Choroid plexus epithelial cell (primary cell): ENCODE measurements at regions not wholly inside any gene's neighbourhood (a gene's known extent, or its start where the extent isn't known, plus 50 kb on each side); places are given as distances from the start of the nearest gene placed in this dataset.

Source experiments
- DNase-seq: peaks from one replicate; pipeline ENCODE4 v3.0.0-alpha.2; 2010; ENCODE audit warnings: low read depth
- H3K4me3 ChIP-seq: 2 replicates; pipeline ENCODE4 v1.5.1; 2011; ENCODE audit warnings: low read depth, mild to moderate bottlenecking, control low read depth, low read length, moderate library complexity
- TF ChIP-seq, protein P1 (sequence below): conservative IDR thresholded peaks from 2 replicates; pipeline ENCODE4 v1.5.1; 2011; ENCODE audit warnings: low read depth, mild to moderate bottlenecking, control low read depth, inconsistent platforms, low read length, moderate library complexity

DNA sequence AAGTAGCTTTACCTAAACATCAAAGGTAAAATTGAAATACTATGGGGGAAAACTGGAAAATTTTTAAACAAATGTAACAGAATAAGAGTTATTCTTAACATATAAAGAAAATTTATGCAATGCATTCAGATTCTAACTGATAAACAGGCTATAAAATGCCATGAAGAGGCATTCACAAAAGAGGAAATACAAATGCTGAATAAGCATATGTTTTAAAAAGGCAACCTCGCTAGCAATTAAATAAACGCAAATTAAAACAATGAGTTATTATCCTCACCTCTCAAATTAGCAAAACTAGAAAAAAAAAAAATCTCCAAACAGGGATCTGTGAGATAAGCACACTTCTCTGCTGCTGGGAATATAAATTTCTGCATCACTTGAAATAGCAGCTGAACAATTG, 63.2 kb upstream of the BRINP1 start:
- TF ChIP-seq, protein P1, sequence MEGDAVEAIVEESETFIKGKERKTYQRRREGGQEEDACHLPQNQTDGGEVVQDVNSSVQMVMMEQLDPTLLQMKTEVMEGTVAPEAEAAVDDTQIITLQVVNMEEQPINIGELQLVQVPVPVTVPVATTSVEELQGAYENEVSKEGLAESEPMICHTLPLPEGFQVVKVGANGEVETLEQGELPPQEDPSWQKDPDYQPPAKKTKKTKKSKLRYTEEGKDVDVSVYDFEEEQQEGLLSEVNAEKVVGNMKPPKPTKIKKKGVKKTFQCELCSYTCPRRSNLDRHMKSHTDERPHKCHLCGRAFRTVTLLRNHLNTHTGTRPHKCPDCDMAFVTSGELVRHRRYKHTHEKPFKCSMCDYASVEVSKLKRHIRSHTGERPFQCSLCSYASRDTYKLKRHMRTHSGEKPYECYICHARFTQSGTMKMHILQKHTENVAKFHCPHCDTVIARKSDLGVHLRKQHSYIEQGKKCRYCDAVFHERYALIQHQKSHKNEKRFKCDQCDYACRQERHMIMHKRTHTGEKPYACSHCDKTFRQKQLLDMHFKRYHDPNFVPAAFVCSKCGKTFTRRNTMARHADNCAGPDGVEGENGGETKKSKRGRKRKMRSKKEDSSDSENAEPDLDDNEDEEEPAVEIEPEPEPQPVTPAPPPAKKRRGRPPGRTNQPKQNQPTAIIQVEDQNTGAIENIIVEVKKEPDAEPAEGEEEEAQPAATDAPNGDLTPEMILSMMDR = no peak
- DNase-seq = no peak
- no peak overlapping the region for H3K4me3 ChIP-seq

DNA sequence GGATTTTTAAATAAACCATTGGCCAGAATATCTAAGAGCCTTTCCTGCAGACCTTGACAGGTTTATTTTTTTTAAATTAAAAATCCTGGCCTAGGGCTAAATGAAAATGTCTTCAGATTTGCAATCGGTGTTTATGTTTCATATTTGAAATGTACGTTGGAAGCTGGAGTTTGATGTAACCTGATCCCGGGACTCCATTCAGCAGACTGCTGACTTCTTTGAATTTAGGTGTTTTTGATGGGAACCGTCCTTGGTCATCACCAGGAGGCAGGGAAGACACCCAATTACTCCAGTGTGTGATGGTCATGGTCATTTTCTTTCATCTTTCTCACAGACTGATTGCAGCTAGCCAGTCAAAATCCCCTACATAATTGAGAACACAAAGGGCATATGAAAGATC, 60.1 kb upstream of the BRINP1 start:
- TF ChIP-seq, protein P1 = no peak
- no peak overlapping the region for H3K4me3 ChIP-seq
- DNase-seq = no peak

DNA sequence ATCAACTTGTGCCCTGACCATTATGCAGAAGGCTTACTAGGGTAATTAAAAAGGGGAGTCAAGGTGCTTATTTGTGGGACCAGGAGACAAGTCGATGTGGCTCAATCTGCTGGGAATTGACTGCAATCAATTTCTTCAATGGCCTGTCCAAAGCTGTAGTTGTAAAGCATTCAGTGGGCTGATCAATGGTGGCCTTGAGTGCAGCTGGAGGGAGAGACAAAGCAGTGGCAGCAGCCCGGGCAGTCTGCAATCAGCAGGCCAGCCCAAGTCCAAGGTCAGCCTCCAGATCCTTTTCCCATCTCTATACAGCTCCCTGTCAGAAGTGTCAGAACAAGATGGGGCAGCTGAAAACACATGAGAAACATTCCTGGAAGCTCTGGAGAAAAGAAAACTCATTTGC, 51.0 kb upstream of the BRINP1 start:
- DNase-seq = no peak
- TF ChIP-seq, protein P1 = no peak
- H3K4me3 ChIP-seq = no peak overlapping the region
